ENCODE measurements at regions not wholly inside any gene's neighbourhood (a gene's known extent, or its start where the extent isn't known, plus 50 kb on each side); places are given as distances from the start of the nearest gene placed in this dataset.
"Not testable (repeated sequence)": the region's sequence is repeated elsewhere in the genome, so short reads cannot be mapped to it uniquely, and the experiment has no call there.

- no peak for DNase-seq
Observed at GRCh38 chr6:170192905-170193304, 98.0 kb downstream of the DLL1 start.

- DNase-seq, result not testable (repeated sequence)
Observed at GRCh38 chr6:170192101-170192500, 98.8 kb downstream of the DLL1 start.

GRCh38 chr6:170190046-170190445, 100.8 kb downstream of the DLL1 start:
- DNase-seq, result no peak

- DNase-seq, result no peak
Observed at GRCh38 chr6:170189236-170189635, 101.6 kb downstream of the DLL1 start.

GRCh38 chr6:170188571-170189001, 102.3 kb downstream of the DLL1 start:
- no peak for DNase-seq

GRCh38 chr6:170187669-170188566, 103.0 kb downstream of the DLL1 start:
- no peak for DNase-seq

GRCh38 chr6:170186941-170187668, 103.8 kb downstream of the DLL1 start:
- DNase-seq, result no peak

- DNase-seq, result no peak
Observed at GRCh38 chr6:170186006-170186935, 104.6 kb downstream of the DLL1 start.

GRCh38 chr6:170185175-170185978, 105.5 kb downstream of the DLL1 start:
- DNase-seq, result no peak

- DNase-seq, result no peak
Observed at GRCh38 chr6:170184316-170184715, 106.6 kb downstream of the DLL1 start.

GRCh38 chr6:170183521-170183920, 107.4 kb downstream of the DLL1 start:
- DNase-seq, result no peak

- DNase-seq, result no peak
Observed at GRCh38 chr6:170182781-170183120, 108.1 kb downstream of the DLL1 start.

- no peak for DNase-seq
Observed at GRCh38 chr6:170182093-170182780, 108.6 kb downstream of the DLL1 start.

- DNase-seq, result no peak
Observed at GRCh38 chr6:170181338-170181690, 109.6 kb downstream of the DLL1 start.

GRCh38 chr6:170180671-170181337, 110.1 kb downstream of the DLL1 start:
- no peak for DNase-seq

- no peak for DNase-seq
Observed at GRCh38 chr6:170179616-170180324, 111.1 kb downstream of the DLL1 start.

- DNase-seq, result no peak
Observed at GRCh38 chr6:170178561-170179477, 112.1 kb downstream of the DLL1 start.

- DNase-seq, result no peak
Observed at GRCh38 chr6:170177772-170178560, 112.9 kb downstream of the DLL1 start.

Data from stimulated activated naive CD4-positive, alpha-beta T cell (primary cell).